Small intestine (tissue), 7 donors: ENCODE measurements at regions not wholly inside any gene's neighbourhood (a gene's known extent, or its start where the extent isn't known, plus 50 kb on each side); places are given as distances from the start of the nearest gene placed in this dataset.
"Not testable (repeated sequence)": the region's sequence is repeated elsewhere in the genome, so short reads cannot be mapped to it uniquely, and the experiment has no call there.

ENCODE experiments used
- DNase-seq, 2 donors: peaks; one replicate each; pipeline versions ENCODE4 v3.0.0 to v3.0.0-alpha.2; 2013
- FAIRE-seq: peaks from 2 replicates; lab custom pipeline; 2012; peaks lifted over from hg19 to GRCh38; lab: Jason Lieb, UNC
- H3K27ac ChIP-seq, 3 donors: one replicate each; pipeline ENCODE4 v1.5.1; 2013; ENCODE audit warnings: low read length in 2 of 3, mild to moderate bottlenecking in 2 of 3, control low read depth in 1 of 3, inconsistent platforms in 1 of 3, low read depth in 1 of 3, moderate library complexity in 1 of 3
- H3K27me3 ChIP-seq, 3 donors: one replicate each; pipeline ENCODE4 v1.6.1; 2013; ENCODE audit warnings: low read length in 3 of 3, inconsistent platforms in 1 of 3; ENCODE audit not compliant: control insufficient read depth in 3 of 3, insufficient read depth in 3 of 3
- H3K36me3 ChIP-seq, 3 donors: one replicate each; pipeline ENCODE4 v1.6.1; 2013; ENCODE audit warnings: low read length in 3 of 3, inconsistent platforms in 1 of 3, low read depth in 1 of 3, mild to moderate bottlenecking in 1 of 3, moderate library complexity in 1 of 3; ENCODE audit not compliant: control insufficient read depth in 3 of 3, insufficient read depth in 2 of 3
- H3K4me1 ChIP-seq, 3 donors: one replicate each; pipeline ENCODE4 v1.6.1; 2013; ENCODE audit warnings: low read length in 2 of 3, inconsistent platforms in 1 of 3, low read depth in 1 of 3, mild to moderate bottlenecking in 1 of 3, moderate library complexity in 1 of 3; ENCODE audit not compliant: control insufficient read depth in 3 of 3, insufficient read depth in 2 of 3
- H3K4me3 ChIP-seq, 3 donors: one replicate each; pipeline ENCODE4 v1.5.1; 2013; ENCODE audit warnings: low read length in 3 of 3, control low read depth in 1 of 3, inconsistent platforms in 1 of 3, low read depth in 1 of 3, mild to moderate bottlenecking in 1 of 3, moderate library complexity in 1 of 3
- H3K9me3 ChIP-seq, 2 donors: one replicate each; pipeline ENCODE4 v1.6.1; 2013; ENCODE audit warnings: low read depth in 1 of 2, low read length in 1 of 2; ENCODE audit not compliant: control insufficient read depth in 2 of 2, insufficient read depth in 1 of 2
- WGBS, 3 donors: extraction: QIAGEN DNeasy Blood & Tissue Kit; methylation state at CpG; one replicate each; pipeline ENCODE4 v1.1.7; 2013; 5-methylcytosine and 5-hydroxymethylcytosine counted together
- donor health status: healthy with polysubstance abuse.
- donor health status: control.
- donor health status: control.
- donor health status: Bipolar disorder and iron deficiency.
- donor health status: healthy.

GRCh38 chr21:35982717-35983116, 77.6 kb downstream of the SETD4 start:
- no peaks in the 10 kb centered on the region for H3K36me3 ChIP-seq
- no peak overlapping the region for H3K27ac ChIP-seq
- peaks cover 0 to 6% of the 10 kb centered on the region in 2 donors for H3K9me3 ChIP-seq
- DNase-seq (no peak), FAIRE-seq (no peak)
- H3K27me3 ChIP-seq: peaks cover 0 to 3% (median 0%) of the 10 kb centered on the region in 3 donors
- WGBS, 3 donors: 78 to 88% (median 87%) methylated on average over 5 of the region's 5 CpGs
- H3K4me3 ChIP-seq: no peak overlapping the region
- H3K4me1 ChIP-seq: no peaks in the 10 kb centered on the region

DNA sequence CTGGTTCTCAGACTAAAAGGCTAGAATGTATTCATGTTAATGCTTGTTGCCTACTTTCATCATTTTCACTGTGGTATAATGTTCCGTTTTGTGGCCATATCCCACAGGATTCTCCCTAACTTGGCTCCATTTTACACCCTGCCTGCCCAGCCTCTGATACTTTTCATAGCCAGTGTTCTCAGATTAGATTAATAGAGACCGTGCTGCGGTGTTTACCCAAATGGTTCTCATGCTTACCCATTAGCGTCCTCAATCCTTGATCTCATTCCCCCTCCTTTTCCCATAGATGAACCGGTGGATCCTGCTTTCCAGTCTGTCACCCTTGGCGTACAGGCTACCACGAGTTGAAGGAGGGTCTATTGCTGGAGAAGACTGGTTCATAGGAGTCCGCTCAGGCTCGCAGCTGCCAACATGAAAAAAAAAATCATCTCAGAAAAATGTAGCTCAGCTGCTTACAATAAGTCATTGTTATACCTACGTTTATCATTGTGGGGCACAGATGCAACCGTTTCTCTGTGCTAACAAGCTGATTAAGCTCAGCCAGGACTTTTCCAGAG, 78.7 kb downstream of the SETD4 start:
- WGBS, 3 donors: 15 to 46% (median 21%) methylated on average over 11 of the region's 11 CpGs
- DNase-seq (no peak), FAIRE-seq (no peak)
- Histone ChIP-seq H3K36me3 (no peaks in the 10 kb centered on the region), H3K27me3 (peaks cover 0 to 3% (median 0%) of the 10 kb centered on the region in 3 donors), H3K4me3 (no peak overlapping the region), H3K27ac (no peak overlapping the region), H3K9me3 (peaks cover 0 to 6% of the 10 kb centered on the region in 2 donors), H3K4me1 (no peaks in the 10 kb centered on the region)

DNA sequence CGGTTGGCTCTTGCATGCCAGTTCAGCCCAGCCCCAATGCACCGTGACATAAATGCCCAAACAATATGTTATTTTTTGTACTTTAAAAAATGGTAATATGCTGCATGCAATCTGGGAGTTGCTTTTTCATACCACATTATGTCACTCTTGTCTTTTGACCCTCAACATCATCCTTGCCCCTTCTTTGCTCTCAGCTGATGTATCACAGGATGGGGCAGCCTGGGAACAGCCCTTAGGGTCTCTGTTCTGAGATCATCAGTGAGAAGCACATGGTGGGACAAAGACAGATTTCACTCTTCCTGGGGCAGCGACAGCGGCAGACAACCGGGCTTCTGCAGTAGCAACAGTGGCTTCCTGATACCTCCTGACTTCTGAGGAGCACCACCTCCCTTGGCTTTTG, 79.5 kb downstream of the SETD4 start:
- Histone ChIP-seq H3K36me3 (no peaks in the 10 kb centered on the region), H3K27me3 (no peaks in the 10 kb centered on the region), H3K4me1 (no peaks in the 10 kb centered on the region), H3K4me3 (no peak overlapping the region), H3K9me3 (peaks cover 0 to 6% of the 10 kb centered on the region in 2 donors), H3K27ac (no peak overlapping the region)
- DNase-seq: no peak
- WGBS, 3 donors: 64 to 85% (median 81%) methylated on average over 5 of the region's 5 CpGs
- no peak for FAIRE-seq

DNA sequence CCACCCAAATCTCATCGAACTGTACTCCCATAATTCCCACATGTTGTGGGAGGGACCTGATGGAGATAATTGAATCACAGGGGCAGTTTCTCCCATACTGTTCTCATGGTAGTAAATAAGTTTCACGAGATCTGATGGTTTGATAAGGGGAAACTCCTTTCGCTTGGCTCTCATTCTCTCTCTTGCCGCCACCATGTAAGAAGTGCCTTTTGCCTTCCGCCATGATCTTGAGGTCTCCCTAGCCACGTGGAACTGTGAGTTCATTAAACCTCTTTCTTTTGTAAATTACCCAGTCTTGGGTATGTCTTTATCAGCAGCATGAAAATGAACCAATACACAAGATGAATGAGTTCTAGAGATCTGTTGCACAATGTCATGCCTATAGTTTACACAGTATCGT, 82.5 kb downstream of the SETD4 start:
- H3K27ac ChIP-seq, H3K36me3 ChIP-seq, H3K9me3 ChIP-seq, H3K4me1 ChIP-seq, FAIRE-seq, DNase-seq, H3K4me3 ChIP-seq, H3K27me3 ChIP-seq: not testable (repeated sequence)
- 52 to 87% (median 79%) methylated on average over 7 of the region's 7 CpGs for WGBS, 3 donors

DNA sequence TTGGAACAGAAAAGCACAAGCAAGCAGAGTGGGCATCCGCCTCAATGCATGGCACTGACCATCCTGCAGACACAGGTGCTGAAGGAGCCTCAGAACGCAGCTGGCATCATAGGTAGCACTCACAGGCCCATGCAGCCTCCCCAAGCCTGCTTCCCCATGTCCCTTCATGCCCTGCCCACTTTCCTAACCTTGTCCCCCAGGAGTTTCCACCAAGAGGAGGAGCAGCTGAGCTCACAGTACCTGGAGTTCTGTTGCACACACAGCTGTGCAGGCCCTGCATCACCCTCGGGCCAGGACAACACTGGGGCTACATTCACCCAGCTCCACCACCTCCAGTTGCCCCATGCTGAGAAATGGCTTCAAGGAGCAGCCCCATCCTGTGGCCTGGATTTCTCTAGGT, 83.4 kb downstream of the SETD4 start:
- no peak for DNase-seq
- 78 to 90% (median 82%) methylated on average over 3 of the region's 3 CpGs for WGBS, 3 donors
- FAIRE-seq: no peak

DNA sequence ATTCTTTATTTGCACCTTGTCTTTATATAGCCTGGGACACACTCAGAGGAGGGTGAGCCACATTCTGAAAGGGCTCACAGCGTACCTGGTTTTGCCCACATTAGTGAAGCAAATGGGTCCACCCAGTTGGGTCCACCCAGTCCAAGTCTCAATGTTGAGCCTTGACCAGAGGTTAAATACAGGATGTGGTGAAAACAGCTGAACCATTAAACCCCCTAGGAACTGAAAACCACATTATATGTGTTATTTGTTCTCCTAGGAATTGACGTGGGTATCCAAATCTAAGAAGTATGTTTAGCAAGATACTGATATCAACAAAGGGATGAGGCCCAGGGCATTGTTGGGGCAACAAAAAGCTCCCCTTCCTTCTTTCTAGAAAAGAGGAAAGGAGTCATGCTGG, 83.8 kb downstream of the SETD4 start:
- Histone ChIP-seq H3K4me1 (no peaks in the 10 kb centered on the region), H3K27me3 (peaks cover 0 to 4% (median 0%) of the 10 kb centered on the region in 3 donors), H3K36me3 (no peaks in the 10 kb centered on the region), H3K9me3 (peaks cover 0 to 3% of the 10 kb centered on the region in 2 donors), H3K27ac (no peak overlapping the region), H3K4me3 (no peak overlapping the region)
- 73 to 93% (median 74%) methylated on average over 2 of the region's 2 CpGs for WGBS, 3 donors
- FAIRE-seq (no peak), DNase-seq (no peak)

More for the DNA sequence above, 83.4 kb downstream of the SETD4 start:
- Histone ChIP-seq H3K9me3 (peaks cover 0 to 3% of the 10 kb centered on the region in 2 donors), H3K4me3 (no peak overlapping the region), H3K4me1 (no peaks in the 10 kb centered on the region), H3K27ac (no peak overlapping the region), H3K36me3 (no peaks in the 10 kb centered on the region), H3K27me3 (peaks cover 0 to 4% (median 0%) of the 10 kb centered on the region in 3 donors)

GRCh38 chr21:35974775-35975174, 85.6 kb downstream of the SETD4 start:
- H3K36me3 ChIP-seq: no peaks in the 10 kb centered on the region
- H3K4me1 ChIP-seq: no peaks in the 10 kb centered on the region
- FAIRE-seq: no peak
- peaks cover 0 to 4% (median 0%) of the 10 kb centered on the region in 3 donors for H3K27me3 ChIP-seq
- WGBS, 3 donors: 11 to 54% (median 41%) methylated on average over 11 of the region's 11 CpGs
- H3K4me3 ChIP-seq: no peak overlapping the region
- H3K9me3 ChIP-seq: peaks cover 0 to 3% of the 10 kb centered on the region in 2 donors
- peak in 1 of 2 donors; percentile 63 for DNase-seq
- H3K27ac ChIP-seq: no peak overlapping the region

DNA sequence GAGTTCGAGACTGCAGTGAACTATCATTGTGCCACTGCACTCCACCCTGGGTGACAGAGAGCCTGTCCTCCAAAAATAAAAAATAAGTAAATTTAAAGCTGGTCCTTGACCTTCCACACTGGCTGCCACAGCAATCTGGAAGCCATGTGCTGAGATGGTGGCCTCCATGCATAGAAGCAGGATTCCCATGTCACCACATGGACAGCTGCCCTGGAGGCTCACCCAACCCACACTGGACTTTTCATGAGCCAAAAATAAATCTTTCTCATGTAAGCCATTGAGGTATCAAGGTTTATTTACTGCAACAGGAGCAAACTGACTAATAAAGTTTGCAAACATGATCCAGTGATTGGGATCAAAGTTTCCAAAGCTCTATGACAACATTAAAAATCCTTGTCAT, 88.5 kb downstream of the SETD4 start:
- H3K27me3 ChIP-seq: peaks cover 0 to 4% (median 0%) of the 10 kb centered on the region in 3 donors
- H3K27ac ChIP-seq: no peak overlapping the region
- H3K36me3 ChIP-seq: no peaks in the 10 kb centered on the region
- no peaks in the 10 kb centered on the region for H3K9me3 ChIP-seq
- 90 to 100% (median 94%) methylated on average over 1 of the region's 1 CpG for WGBS, 3 donors
- no peak for FAIRE-seq
- DNase-seq: no peak
- no peak overlapping the region for H3K4me3 ChIP-seq
- H3K4me1 ChIP-seq: no peaks in the 10 kb centered on the region

DNA sequence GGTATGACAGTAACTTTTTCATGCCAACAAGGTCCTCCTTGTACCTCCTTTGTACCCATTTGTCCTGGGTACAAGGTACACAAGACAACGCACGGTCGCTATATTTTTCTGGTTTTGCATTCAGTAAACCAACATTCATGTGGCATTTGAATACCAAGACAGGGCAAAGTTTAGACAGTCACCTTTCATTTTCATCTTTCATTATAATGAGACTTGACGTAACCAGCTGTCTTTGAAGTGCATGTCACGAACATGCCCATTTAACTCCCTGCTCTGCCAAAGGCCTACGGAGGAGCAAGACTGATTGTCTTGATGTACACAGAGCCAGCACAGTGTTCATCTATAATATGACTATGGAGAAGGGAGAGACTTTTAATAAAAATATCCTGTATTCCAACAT, 91.0 kb downstream of the SETD4 start:
- no peaks in the 10 kb centered on the region for H3K27me3 ChIP-seq
- DNase-seq: no peak
- H3K4me3 ChIP-seq: no peak overlapping the region
- H3K27ac ChIP-seq: no peak overlapping the region
- no peaks in the 10 kb centered on the region for H3K9me3 ChIP-seq
- no peaks in the 10 kb centered on the region for H3K4me1 ChIP-seq
- H3K36me3 ChIP-seq: no peaks in the 10 kb centered on the region
- FAIRE-seq: no peak
- WGBS, 3 donors: 37 to 65% (median 45%) methylated on average over 6 of the region's 6 CpGs
